Adrenal gland (tissue), 5 donors: ENCODE measurements at regions not wholly inside any gene's neighbourhood (a gene's known extent, or its start where the extent isn't known, plus 50 kb on each side); places are given as distances from the start of the nearest gene placed in this dataset.

ENCODE experiments used
- CTCF ChIP-seq, 6 experiments: fragments of 450-650 bp in 4 of 6; fragments of 200-600 bp in 2 of 6; sonication (generic) in 1 of 6; IDR thresholded peaks; 1 replicate in 5 of 6; 2 replicates in 1 of 6; pipeline versions ENCODE4 v1.5.1 to v1.8.0; 2016 to 2021; ENCODE audit warnings: antibody characterized with exemption in 6 of 6, mild to moderate bottlenecking in 2 of 6, moderate library complexity in 1 of 6
- POLR2A ChIP-seq, 2 donors: fragments of 450-650 bp; IDR thresholded peaks; one replicate each; pipeline ENCODE4 v1.6.1; 2017; ENCODE audit warnings: antibody characterized with exemption in 2 of 2, mild to moderate bottlenecking in 2 of 2, moderate library complexity in 1 of 2
- donor health status: DM: no; HTN: no; CAD: no.

- no peak for TF ChIP-seq POLR2A (IDR thresholded peaks at IDR 0.05)
- no peak for TF ChIP-seq CTCF (IDR thresholded peaks at IDR 0.05)
Observed at GRCh38 chr5:128682669-128683068, 144.6 kb upstream of the FBN2 start.
